SU-DHL-6 (cell line): ENCODE measurements at regions not wholly inside any gene's neighbourhood (a gene's known extent, or its start where the extent isn't known, plus 50 kb on each side); places are given as distances from the start of the nearest gene placed in this dataset.

ENCODE experiments used
- H2AFZ ChIP-seq: fragments of 200-600 bp; sonication (generic); 2 replicates; pipeline ENCODE4 v1.6.1; 2014; ENCODE audit warnings: low read depth, mild to moderate bottlenecking, moderate library complexity, mixed read lengths, antibody characterized with exemption, low read length; ENCODE audit not compliant: severe bottlenecking
- H3F3A ChIP-seq: fragments of 200-600 bp; shearing (Covaris generic); 2 replicates; pipeline ENCODE4 v1.6.0; 2016; ENCODE audit warnings: antibody characterized with exemption, mild to moderate bottlenecking; ENCODE audit not compliant: insufficient read depth
- H3K27ac ChIP-seq: fragments of 200-600 bp; sonication (generic); 2 replicates; pipeline ENCODE4 v1.5.1; 2016; ENCODE audit warnings: low read depth, mild to moderate bottlenecking, low read length, moderate library complexity, mixed read lengths
- H3K27me3 ChIP-seq: fragments of 200-600 bp; sonication (generic), shearing (Covaris generic); 2 replicates; pipeline ENCODE4 v1.6.0; 2014; ENCODE audit warnings: mild to moderate bottlenecking, low read length
- H3K36me3 ChIP-seq: fragments of 200-600 bp; sonication (generic); 2 replicates; pipeline ENCODE4 v1.6.1; 2014; ENCODE audit warnings: mild to moderate bottlenecking, low read length, mixed read lengths
- H3K4me2 ChIP-seq: fragments of 300-600, 200-600 bp; shearing (Covaris generic), sonication (generic); 2 replicates; pipeline ENCODE4 v1.6.0; 2014; ENCODE audit warnings: low read length, low read depth, mild to moderate bottlenecking; ENCODE audit not compliant: poor library complexity, severe bottlenecking
- H3K4me3 ChIP-seq: fragments of 200-600 bp; sonication (generic); 2 replicates; pipeline ENCODE4 v1.5.1; 2014; ENCODE audit warnings: antibody characterized with exemption, low read length, mild to moderate bottlenecking, mixed read lengths; ENCODE audit not compliant: insufficient read depth, poor library complexity, severe bottlenecking
- H3K79me2 ChIP-seq: fragments of 200-600 bp; sonication (generic); 2 replicates; pipeline ENCODE4 v1.6.1; 2014; ENCODE audit warnings: mild to moderate bottlenecking, low read length, moderate library complexity; ENCODE audit not compliant: insufficient read depth
- H3K9ac ChIP-seq: fragments of 200-600 bp; sonication (generic); 2 replicates; pipeline ENCODE4 v1.7.0; 2014; ENCODE audit warnings: mild to moderate bottlenecking, low read length
- H3K9me2 ChIP-seq: fragments of 200-600 bp; sonication (generic); replicated peaks from 2 replicates; pipeline ENCODE4 v1.6.1; 2014; ENCODE audit warnings: low read length; ENCODE audit not compliant: insufficient read depth
- H3K9me3 ChIP-seq: fragments of 200-600 bp; sonication (generic); 2 replicates; pipeline ENCODE4 v1.6.1; 2014; ENCODE audit warnings: low read length, mixed read lengths; ENCODE audit not compliant: insufficient read depth
- H4K20me1 ChIP-seq: fragments of 200-600 bp; sonication (generic); 2 replicates; pipeline ENCODE4 v1.6.1; 2014; ENCODE audit warnings: low read depth, mild to moderate bottlenecking, antibody characterized with exemption, low read length, moderate library complexity, mixed read lengths
- EZH2phosphoT487 ChIP-seq: fragments of 200-600 bp; sonication (generic), shearing (Covaris generic); conservative IDR thresholded peaks from 2 replicates; pipeline ENCODE4 v1.6.1; 2018; ENCODE audit warnings: mild to moderate bottlenecking, antibody characterized with exemption, low read length, moderate library complexity, mixed read lengths
- TF ChIP-seq, protein P1 (sequence below): fragments of 200-600 bp; sonication (generic); IDR thresholded peaks from one replicate; pipeline ENCODE4 v1.5.1; 2017; ENCODE audit warnings: antibody characterized with exemption, mild to moderate bottlenecking, low read length, moderate library complexity; ENCODE audit not compliant: insufficient read depth, poor library complexity, severe bottlenecking

- H3K36me3 ChIP-seq = no peaks in the 10 kb centered on the region
- no peak overlapping the region for H3K9ac ChIP-seq
- no peaks in the 10 kb centered on the region for H4K20me1 ChIP-seq
- H3K4me3 ChIP-seq = no peak overlapping the region
- no peaks in the 10 kb centered on the region for H3F3A ChIP-seq
- H3K9me3 ChIP-seq = no peaks in the 10 kb centered on the region
- H3K4me2 ChIP-seq = no peak overlapping the region
- no peaks in the 10 kb centered on the region for H3K9me2 ChIP-seq
- H3K27me3 ChIP-seq = no peaks in the 10 kb centered on the region
- H3K79me2 ChIP-seq = no peaks in the 10 kb centered on the region
- H3K27ac ChIP-seq = no peak overlapping the region
- no peak for TF ChIP-seq EZH2phosphoT487
- TF ChIP-seq, protein P1, sequence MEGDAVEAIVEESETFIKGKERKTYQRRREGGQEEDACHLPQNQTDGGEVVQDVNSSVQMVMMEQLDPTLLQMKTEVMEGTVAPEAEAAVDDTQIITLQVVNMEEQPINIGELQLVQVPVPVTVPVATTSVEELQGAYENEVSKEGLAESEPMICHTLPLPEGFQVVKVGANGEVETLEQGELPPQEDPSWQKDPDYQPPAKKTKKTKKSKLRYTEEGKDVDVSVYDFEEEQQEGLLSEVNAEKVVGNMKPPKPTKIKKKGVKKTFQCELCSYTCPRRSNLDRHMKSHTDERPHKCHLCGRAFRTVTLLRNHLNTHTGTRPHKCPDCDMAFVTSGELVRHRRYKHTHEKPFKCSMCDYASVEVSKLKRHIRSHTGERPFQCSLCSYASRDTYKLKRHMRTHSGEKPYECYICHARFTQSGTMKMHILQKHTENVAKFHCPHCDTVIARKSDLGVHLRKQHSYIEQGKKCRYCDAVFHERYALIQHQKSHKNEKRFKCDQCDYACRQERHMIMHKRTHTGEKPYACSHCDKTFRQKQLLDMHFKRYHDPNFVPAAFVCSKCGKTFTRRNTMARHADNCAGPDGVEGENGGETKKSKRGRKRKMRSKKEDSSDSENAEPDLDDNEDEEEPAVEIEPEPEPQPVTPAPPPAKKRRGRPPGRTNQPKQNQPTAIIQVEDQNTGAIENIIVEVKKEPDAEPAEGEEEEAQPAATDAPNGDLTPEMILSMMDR = no peak
- no peak overlapping the region for H2AFZ ChIP-seq
These were observed 895.6 kb downstream of the TTLL7 start for GRCh38 chr1:83103341-83103740.

DNA sequence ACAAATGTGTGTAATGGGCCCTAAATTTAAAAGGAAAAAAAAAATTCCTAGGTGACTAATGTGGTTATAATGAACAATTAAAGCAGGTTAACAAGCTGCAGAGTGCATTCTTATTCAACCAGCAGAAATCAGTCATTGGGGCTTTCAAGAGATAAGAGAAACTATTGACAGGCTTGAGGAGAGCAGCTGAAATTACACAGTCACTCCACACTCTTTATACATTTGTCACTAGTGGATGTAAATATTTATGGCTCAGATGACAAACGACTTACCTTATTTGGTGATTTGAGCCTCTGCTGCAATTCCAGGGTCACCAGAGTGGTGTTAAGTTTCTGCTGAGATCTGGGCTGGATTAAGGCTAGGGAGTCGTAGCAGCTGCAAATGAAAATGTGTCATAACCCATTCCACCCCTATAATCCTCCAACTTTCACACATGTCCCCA is 896.3 kb downstream of the TTLL7 start:
- H2AFZ ChIP-seq = no peak overlapping the region
- no peak overlapping the region for H3K4me3 ChIP-seq
- H3K4me2 ChIP-seq = no peak overlapping the region
- TF ChIP-seq, protein P1 = no peak
- no peak for TF ChIP-seq EZH2phosphoT487
- no peaks in the 10 kb centered on the region for H3F3A ChIP-seq
- no peak overlapping the region for H3K9ac ChIP-seq
- no peaks in the 10 kb centered on the region for H3K36me3 ChIP-seq
- no peak overlapping the region for H3K27ac ChIP-seq
- no peaks in the 10 kb centered on the region for H3K9me2 ChIP-seq
- no peaks in the 10 kb centered on the region for H3K9me3 ChIP-seq
- no peaks in the 10 kb centered on the region for H4K20me1 ChIP-seq
- H3K27me3 ChIP-seq = no peaks in the 10 kb centered on the region
- H3K79me2 ChIP-seq = no peaks in the 10 kb centered on the region

GRCh38 chr1:83101406-83101805 is 897.5 kb downstream of the TTLL7 start:
- Histone ChIP-seq H3F3A (no peaks in the 10 kb centered on the region), H3K27me3 (no peaks in the 10 kb centered on the region), H3K79me2 (no peaks in the 10 kb centered on the region), H2AFZ (no peak overlapping the region), H3K36me3 (no peaks in the 10 kb centered on the region), H3K9me2 (no peaks in the 10 kb centered on the region), H3K9me3 (no peaks in the 10 kb centered on the region), H3K4me2 (no peak overlapping the region), H3K4me3 (no peak overlapping the region), H4K20me1 (no peaks in the 10 kb centered on the region), H3K27ac (no peak overlapping the region), H3K9ac (no peak overlapping the region)
- TF ChIP-seq, protein P1 = no peak
- no peak for TF ChIP-seq EZH2phosphoT487
